Fibroblast of skin of left quadriceps (primary cell): ENCODE measurements at regions not wholly inside any gene's neighbourhood (a gene's known extent, or its start where the extent isn't known, plus 50 kb on each side); places are given as distances from the start of the nearest gene placed in this dataset.
A peak's percentile ranks its signal among the peaks of the same experiment; 100 is the strongest.

Source experiments
- DNase-seq, 2 experiments: peaks; one replicate each; pipeline ENCODE4 v3.0.0-alpha.2; 2013; ENCODE audit warnings: low read depth in 2 of 2

DNA sequence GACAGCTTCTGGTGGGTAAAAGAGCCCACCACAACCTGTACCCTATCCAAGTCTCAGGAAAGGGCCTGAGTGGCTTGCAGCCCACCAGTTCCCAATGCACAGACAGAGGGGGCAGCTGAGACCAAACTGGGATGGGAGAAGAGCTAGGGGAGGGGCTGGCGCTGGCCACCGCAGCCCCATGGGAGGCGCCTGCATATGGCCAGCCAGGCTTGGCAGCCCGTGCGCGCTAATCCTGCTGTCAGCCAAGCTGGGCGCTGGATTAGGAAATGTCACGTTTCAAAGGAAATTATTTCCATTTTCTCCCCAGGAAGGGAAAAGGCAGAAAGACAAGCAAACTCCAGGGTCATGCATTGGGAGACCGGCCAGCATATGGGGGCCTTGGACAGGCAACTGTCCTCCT lies 236.8 kb downstream of the BUD13 start:
- no peak for DNase-seq

DNA sequence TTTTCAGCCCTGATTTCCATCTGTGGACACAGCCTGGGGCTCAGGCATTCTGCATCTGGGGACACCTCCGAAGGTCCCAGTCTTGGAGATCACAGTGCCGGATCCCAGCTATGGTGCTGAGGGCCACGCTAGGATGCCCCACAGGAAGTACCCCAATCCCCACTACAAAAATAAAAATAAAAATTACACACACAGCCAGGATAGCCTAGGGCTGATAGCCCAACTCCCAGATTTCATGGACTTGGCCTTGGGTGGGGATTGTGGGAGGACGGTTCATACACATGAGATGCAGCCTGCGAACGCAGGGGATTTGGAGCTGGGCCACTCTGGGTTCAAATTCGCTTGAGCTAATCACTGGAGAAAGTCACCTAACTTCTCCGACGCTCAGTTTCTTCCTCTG lies 237.7 kb downstream of the BUD13 start:
- no peak for DNase-seq

DNA sequence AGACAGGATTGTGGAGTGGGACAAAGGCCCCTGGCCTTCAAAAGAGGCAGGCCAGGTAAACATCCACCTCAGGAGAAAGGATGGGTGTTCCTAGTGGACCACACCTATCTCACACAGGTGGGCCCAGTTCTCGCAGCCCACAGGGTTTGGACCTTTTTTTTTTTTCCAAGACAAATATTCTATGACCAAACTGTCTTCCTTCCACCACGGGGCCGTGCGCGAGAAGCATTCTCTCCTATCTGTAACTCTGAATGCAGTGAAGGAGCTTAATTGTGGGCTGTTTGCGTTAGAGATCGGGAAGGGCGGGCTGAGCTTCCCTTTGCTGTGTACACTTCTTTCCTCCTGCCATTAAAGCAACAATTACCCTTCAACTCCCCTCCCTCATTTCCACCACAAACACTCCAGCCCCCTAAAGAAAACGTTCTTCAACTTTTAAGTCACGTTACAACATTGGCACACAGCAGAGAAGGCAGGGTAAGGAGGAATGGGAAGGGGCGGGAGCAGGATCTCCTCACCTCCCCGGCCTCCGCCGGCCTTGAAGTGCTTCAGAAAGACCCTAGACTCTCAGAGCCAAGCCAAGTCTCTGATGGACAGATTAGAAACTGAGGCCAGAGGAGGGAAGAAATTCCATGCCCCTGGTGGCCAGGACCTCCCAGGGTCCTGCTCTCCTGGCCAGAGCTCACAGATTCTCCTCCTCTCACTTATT lies 238.4 kb downstream of the BUD13 start:
- DNase-seq, result no peak

DNA sequence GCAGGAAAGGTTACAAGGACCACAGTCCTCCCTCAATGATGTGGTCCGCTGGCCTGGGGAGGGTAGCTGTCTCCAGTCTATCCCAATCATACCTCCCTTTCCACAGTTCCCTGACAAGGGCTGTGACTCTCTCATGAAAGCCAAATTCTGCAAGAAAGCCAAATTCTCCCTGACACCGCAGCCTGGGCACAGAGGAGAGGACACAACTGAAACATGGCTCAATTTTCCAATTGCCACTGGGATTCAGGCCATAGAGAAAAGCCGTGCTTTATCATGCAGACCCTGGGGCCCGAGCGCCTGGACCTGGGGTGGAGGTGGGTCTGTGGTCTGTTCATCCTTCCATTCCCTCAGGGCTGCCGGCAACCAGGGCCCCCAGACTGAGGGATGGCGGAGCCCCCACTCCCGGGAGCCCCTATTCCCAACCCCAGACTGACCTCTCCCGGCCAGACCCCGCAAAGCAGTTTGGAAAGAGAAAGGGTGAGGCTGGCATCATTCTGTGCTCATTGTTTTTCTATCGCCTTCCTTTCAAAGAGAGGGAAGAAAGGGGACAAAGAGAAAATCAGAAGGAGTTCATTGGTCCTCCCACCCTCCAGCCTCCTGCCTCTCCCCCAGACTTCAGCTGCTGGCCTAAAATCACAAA lies 239.5 kb downstream of the BUD13 start:
- DNase-seq, result no peak

DNA sequence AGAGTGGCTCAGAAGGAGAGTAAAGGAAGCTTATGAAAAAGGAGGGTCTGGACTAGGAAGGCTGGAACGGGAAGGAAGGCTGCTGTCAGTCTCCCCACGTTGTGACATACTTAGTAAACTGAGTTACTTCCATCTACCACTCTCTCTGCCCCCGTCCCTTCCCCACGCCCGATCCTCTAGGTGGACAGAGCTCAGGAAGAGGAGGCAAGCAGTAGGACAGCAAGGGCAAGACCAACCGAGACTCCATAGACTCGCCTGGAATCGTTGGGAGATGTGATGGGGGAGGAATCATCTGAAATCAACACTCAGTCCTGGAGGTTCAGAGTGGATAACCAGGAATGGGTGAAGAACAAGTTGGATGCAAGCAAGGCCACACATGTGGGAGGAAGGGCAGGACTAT lies 240.7 kb downstream of the BUD13 start:
- DNase-seq, result no peak

DNA sequence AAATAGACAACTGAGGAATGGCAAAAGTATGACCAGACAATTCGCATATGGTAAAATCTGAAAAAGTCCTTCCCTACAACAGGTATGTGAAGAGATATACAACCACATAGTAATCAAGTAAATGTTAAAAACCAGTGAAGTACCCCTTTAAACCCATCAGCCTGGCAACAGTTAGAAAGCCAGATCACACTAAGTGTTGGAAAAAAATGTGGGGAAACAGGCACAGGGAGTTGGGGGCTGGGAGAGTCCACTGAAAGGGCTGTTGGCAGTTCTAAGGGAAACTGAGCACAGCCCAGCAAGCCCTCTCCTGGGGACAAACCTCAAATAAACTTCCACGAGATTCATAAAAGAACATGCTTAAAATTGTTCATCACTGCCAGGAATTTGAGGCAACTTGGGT lies 242.1 kb downstream of the BUD13 start:
- DNase-seq, result no peak

DNA sequence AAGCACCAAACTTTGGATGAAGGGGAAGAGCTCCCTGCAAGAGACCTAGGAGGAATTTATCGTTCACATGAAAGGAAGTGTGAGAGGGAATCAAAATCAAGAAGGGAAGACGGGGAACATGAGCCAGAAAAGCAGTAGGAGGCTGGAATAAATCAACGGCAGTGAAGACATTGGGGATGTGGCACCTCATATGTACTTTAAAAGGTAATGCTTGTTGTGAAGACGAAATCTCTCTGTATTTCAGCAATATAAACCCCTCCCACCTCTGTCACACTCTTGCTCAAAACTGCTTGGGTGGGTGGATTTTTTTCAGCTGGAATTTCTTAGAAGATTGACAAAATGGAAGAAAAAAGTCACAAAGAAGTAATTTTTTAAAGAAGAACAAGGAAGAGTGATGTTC lies 243.5 kb downstream of the BUD13 start:
- no peak for DNase-seq

DNA sequence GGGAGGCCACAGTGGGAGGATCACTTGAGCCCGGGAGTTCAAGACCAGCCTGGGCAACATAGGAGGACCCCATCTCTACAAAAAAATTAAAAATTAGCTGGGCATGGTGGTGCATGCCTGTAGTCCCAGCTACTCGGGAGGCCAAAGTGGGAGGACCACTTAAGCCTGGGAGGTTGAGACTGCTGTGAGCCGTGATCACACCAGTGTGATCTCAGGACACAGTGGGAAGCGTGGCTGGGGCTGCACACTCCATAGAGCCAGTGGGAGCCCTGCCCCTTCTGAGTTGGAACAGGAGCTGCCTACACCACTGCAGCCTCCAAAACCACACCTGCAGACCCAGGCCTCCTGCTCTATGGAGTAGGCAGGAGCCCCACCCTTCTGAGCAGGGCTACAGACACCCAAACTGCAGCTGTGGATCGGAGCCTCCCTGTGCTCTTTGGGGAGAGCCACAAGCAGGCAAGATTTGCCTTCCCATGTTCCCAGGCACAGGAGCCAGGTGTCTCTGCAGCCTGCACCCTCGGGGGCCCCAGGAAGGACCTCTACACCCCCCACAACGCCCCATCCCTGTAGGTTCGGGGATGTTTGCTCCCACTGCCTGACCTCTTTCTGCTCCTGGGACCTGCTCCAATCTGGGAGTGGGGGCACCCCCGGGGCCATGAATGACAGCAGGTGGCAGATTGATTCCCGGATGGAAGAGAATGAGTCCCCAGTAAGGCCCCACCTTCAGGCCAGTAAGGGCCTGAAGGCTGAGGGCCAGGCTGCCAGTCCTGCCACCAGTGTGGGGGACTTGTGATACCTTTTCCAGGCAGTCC lies 245.4 kb downstream of the BUD13 start:
- DNase-seq, result no peak

DNA sequence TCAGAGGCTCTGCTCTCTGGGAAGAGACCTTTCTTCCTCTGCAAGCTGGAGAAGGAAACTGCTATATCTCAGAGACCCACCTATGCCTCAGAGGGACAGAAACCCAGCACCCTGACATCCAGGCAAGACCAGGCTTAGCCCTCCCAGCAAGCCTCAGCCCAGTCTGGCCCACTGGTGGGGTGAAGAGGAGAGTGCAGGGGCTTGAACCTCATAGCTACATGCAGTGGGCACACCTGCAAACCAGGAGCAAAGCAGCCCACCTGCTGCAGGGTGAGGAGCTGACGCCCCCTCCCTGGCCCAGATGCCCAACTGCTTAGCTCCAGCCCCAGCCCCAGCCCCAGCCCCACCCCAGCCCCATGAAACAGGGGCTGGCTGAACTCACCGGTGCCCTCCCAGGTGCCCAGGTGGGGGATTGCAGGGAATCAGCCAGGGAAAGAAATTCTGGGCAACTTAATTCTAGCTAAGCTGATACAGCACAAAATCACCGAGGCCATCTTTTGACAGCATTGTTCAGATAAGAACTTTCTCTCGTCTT lies 246.8 kb downstream of the BUD13 start:
- no peak for DNase-seq

DNA sequence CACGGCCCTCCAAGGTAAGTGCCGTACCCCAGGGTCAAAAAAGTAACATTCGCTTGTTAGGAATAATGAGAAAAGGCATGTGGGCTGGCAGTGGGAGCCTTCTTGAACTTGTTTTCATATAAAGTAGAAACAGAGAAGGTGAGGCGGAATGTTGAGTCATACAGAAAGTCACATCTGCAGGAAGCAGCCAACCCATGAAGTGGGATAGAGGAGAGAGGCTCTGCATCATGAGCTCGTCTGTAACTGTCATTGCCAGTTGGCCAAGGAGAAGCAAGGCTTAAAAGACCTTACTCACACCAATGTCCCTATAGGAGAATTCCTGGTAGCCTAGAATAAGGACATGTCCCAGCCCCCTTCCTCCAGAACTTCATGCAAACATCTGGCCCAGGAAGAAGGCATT lies 253.3 kb downstream of the BUD13 start:
- DNase-seq, result no peak

DNA sequence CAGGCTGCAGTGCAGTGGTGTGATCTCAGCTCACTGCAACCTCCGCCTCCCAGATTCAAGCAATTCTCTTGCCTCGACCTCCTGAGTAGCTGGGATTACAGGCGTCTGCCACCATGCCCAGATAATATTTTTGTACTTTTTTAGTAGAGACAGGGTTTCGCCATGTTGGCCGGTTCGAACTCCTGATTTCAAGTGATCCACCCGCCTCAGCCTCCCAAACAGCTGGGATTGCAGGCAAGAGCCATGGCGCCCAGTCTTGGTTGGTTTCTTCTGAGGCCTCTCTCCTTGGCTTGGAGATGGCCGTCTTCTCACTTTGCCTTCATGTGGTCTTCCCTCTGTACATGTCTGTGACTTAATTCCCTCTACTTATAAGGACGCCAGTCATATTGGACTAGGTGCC lies 254.6 kb downstream of the BUD13 start:
- no peak for DNase-seq

DNA sequence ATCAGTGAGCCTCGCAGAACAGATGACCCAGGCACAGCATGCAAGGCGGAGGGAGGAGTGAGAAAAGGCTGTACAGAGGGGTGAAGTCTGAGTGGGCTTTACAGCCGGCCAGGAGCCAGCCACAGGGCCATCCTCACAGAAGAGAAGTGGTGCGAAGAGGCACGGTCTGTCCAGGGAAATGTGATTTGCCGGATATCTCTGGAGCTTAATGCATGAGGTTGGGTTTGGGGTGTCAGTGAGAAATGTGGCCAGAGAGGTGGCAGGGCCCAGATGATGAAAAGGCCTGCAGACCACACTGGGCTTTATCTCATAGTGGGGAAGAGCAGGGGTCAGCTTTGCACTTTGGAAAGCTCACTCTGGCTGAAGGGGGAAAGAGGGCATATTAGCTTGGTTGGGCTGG lies 255.2 kb downstream of the BUD13 start:
- DNase-seq, result no peak

DNA sequence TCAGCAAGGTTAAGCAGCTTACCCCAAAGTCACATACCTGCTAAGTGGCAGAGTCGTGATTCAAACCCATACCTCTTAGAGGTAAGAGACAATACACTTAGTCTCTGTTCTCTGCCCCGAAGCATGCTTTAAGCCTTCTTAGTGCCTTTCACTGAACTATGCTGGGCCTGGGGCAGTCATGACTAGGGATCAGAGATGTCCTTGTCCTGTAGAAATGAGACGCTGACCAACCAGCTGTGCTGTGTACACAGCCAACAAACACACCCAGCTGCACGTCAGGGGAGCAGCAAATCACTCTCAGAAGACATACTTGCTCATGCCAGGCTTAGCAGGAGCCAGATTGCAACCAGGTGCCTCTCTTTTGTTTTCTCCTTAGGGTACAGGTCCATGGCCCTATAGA lies 255.7 kb downstream of the BUD13 start:
- no peak for DNase-seq

DNA sequence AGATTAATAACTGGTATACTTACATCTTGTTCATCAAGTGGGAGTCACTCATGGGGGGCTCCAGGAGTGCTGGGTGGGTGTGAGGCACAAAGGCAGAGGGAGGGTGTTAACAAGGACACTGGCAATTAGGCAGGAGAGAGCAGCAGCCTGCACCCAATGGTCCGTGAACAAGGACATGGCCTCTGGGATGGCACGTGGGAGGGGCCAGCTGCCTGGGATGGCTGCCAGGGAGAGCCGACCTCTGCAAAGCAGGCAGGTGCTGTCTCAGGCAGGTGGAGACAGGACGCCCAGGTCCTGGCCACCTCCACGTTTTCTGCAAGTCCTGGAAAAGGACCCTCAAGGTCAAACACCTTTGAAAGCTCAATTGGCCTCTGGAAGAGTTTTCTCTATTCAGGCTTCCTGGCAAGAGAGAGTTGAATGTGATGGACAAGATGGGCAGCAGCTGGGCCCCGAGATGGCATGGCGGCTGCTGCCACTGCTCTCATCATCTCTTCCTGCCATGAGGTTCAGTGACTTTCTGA lies 257.1 kb downstream of the BUD13 start:
- DNase-seq, result no peak

DNA sequence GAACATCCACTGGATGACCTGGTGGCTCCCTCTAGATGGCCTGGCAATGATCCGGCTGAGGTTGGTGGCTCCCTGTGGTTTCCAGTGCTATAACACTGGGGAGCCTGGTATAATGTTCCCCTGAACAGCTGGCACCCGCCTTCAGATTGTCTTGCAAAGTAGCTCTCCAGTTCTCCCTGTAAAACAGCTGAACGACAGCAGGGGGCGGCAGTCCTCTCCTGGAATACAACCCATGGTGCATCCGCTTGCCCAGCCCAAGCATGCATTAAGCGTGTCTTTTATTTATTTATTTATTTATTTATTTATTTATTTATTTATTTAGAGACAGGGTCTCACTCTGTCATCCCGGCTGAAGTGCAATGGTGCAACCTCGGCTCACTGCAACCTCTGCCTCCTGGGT lies 258.9 kb downstream of the BUD13 start:
- DNase-seq, result peak; percentile 20

DNA sequence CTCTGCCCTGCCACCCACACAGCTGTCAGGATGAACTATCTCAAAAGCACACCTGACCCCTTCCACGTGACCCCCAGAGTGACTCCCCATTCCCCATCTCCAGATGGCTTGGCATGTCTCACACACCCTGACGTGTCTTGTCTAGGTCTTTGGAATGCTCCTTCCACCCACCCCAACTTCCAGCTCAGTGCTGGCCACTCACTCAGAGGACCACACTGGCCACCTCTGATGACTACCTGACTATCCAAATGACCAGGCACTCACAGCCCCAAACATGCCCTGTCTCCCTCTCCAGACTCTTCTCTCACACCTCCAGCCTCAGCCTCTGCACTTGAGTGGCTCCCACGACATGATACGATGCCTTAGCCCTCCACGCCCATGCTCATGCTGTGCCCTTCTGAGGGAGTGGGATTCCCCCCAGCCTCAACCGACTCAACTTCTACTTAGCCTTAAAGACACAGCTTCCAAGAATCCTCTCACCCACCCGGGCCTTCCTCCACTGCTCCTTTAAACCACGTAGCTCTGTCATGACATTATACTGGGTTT lies 259.4 kb downstream of the BUD13 start:
- no peak for DNase-seq

DNA sequence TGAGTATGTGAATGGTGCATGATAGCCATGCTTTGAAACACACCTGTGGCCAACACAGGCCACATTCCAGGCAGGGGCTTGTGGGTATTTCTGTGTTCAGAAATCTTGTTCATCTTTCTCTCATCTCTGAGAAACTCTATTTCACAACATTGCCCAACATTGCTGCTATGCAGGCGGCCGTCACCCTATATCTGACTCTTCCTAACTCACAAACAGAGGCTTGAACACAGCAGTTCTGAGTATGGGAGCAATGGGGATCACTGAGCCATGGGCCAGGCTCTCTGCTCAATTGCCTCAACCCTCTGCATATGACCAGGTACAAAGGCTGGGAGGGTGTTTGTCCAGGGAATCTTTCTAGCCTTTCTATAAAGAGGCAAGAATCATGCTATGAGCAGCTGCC lies 259.9 kb downstream of the BUD13 start:
- DNase-seq, result no peak

DNA sequence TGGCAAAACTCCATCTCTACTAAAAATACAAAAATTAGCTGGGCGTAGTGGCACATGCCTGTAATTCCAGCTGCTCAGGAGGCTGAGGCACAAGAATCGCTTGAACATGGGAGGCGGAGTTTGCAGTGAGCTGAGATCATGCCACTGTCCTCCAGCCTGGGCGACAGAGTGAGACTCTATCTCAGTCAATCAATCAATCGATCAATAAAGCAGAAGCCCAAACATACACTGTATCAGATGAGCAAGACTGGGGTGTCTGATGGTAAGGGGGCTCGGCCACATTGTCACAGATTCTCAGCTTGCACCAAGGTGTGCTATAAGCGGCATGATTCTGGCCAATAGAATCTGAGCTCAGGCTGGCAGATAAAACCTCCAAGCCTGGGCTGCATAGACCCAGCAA lies 261.1 kb downstream of the BUD13 start:
- no peak for DNase-seq

DNA sequence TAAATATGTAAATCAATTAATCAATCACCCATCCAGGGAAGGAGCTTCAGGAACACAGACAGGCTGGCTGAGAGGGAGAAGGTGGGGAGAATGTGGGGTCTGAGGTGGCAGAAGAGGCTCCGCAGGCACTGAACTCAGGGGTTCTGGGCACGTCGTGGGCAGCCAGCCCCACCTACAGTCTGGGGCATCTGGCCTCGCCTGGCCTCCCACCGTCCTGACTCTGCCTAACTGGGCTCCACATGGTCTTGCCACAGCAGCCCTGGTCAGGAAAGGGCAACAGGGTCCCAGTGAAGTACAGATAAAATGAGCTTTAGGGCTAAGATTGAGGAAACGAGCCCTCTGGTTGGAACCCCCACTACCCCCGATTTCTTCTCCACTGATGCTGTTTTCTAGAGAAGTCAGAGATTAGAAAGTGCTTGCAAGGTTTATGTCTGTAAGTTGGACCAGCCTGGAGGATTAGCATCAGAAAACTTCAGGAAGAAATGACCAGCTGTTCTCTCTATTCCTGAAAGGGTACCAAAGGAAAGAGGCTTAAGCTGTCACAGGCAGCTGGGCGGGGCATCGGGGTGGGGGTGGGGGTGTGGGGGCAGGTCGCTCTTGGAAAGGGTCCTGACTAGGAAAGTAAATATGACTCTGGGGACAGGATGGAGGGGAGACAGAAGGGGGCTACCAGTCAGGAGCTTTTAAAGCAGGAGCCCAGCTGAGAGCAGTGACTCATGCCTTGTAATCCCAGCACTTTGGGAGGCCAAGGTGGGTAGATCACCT lies 261.7 kb downstream of the BUD13 start:
- DNase-seq, result no peak

DNA sequence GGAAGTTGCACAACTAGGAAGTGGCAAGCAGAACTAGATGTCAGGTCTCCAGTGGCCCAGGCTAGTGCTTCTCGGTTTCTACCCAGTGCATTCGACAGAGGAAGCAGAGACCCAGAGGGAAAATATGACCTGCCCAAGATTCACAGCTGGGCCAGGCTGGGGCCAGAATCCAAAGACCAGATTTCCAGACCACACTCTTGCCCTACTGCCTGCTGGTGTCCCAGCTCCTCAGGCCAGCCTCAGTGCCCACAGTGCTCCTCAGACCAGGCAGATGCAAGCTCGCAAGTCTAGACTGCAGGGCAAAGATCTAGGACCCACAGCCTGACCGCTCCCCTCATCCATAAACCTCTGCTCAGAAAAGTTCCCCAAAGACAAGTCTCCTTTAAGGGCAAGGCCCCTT lies 262.6 kb downstream of the BUD13 start:
- DNase-seq, result no peak

DNA sequence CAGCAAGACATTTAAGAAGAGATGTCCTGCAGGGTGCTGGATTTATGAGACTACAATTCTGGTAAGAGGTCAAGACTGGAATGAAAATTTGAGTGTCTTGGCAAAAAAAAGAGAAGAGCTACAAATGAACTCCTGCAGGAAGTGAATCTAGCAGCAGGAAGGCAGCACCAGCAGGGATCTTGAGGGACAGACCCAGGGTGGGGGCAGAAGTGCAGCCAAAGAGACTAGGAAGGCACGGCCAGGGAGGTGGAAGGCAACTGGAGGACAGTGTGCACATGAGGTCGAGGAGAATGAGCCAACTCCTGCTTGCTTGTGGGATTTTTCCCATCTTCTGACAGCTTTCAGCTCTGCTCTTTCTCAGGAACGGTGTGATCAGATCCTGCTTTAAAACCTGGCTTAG lies 263.2 kb downstream of the BUD13 start:
- no peak for DNase-seq
